H1 (cell line): ENCODE measurements at regions not wholly inside any gene's neighbourhood (a gene's known extent, or its start where the extent isn't known, plus 50 kb on each side); places are given as distances from the start of the nearest gene placed in this dataset.

ENCODE experiments used
- CTCF ChIA-PET: fragments of 300-600 bp; sonication (Branson Sonifier 250); formaldehyde crosslinking; loops from one replicate; lab custom pipeline; 2021; ENCODE audit not compliant: partially characterized antibody; lab: Charles Lee
- POLR2A ChIA-PET: fragments of 300-600 bp; sonication (Branson Sonifier 250); formaldehyde crosslinking; loops from one replicate; lab custom pipeline; 2021; ENCODE audit warnings: inconsistent platforms; ENCODE audit not compliant: partially characterized antibody; lab: Charles Lee
- DNase-seq, 2 experiments: peaks; one replicate each; pipeline versions ENCODE4 v3.0.0 to v3.0.0-alpha.2; 2010 to 2022; ENCODE audit warnings: low spot score in 2 of 2, low read depth in 1 of 2, mixed read lengths in 1 of 2
- FAIRE-seq: peaks from 2 replicates; lab custom pipeline; 2011; peaks lifted over from hg19 to GRCh38; lab: Jason Lieb, UNC
- H2AFZ ChIP-seq: 2 replicates; pipeline ENCODE4 v1.8.1; 2012; ENCODE audit warnings: low read length, inconsistent platforms
- H2AK5ac ChIP-seq: 2 replicates; pipeline ENCODE4 v1.6.1; 2013; ENCODE audit warnings: low read depth, low read length
- H2BK120ac ChIP-seq: replicated peaks from 2 replicates; pipeline ENCODE3; 2013; ENCODE audit warnings: low read depth, low read length, inconsistent platforms
- H2BK12ac ChIP-seq: 2 replicates; pipeline ENCODE4 v1.6.1; 2013; ENCODE audit warnings: low read depth, low read length
- H2BK15ac ChIP-seq: 2 replicates; pipeline ENCODE4 v1.6.1; 2013; ENCODE audit warnings: low read length
- H2BK20ac ChIP-seq: 2 replicates; pipeline ENCODE4 v1.6.1; 2013; ENCODE audit warnings: low read length
- H2BK5ac ChIP-seq: 2 replicates; pipeline ENCODE4 v1.6.1; 2013; ENCODE audit warnings: low read depth, low read length
- H3K14ac ChIP-seq: 2 replicates; pipeline ENCODE4 v1.6.1; 2013; ENCODE audit warnings: inconsistent platforms; ENCODE audit not compliant: insufficient read length
- H3K18ac ChIP-seq: 2 replicates; pipeline ENCODE4 v1.6.1; 2013; ENCODE audit warnings: low read length; ENCODE audit errors: extremely low read depth
- H3K23ac ChIP-seq: 2 replicates; pipeline ENCODE4 v1.6.1; 2013; ENCODE audit warnings: inconsistent platforms; ENCODE audit not compliant: insufficient read length
- H3K23me2 ChIP-seq: 2 replicates; pipeline ENCODE4 v1.6.1; 2013; ENCODE audit warnings: low read depth, low read length
- H3K27ac ChIP-seq: 2 replicates; pipeline ENCODE4 v1.6.1; 2011; ENCODE audit warnings: low read depth, low read length, inconsistent platforms
- H3K27me3 ChIP-seq, 4 experiments: replicated peaks in 1 of 4; 1 replicate in 1 of 4; 2 replicates in 3 of 4; pipeline versions ENCODE4 v1.6.1 to v1.8.1; 2011 to 2013; ENCODE audit warnings: low read length in 3 of 4, mild to moderate bottlenecking in 3 of 4, inconsistent platforms in 2 of 4, mixed read lengths in 2 of 4, moderate library complexity in 1 of 4; ENCODE audit not compliant: control insufficient read depth in 3 of 4, insufficient read depth in 3 of 4; ENCODE audit errors: extremely low read depth in 1 of 4
- H3K36me3 ChIP-seq, 4 experiments: 2 replicates each; pipeline versions ENCODE4 v1.6.1 to v1.8.1; 2011 to 2013; ENCODE audit warnings: mild to moderate bottlenecking in 4 of 4, low read length in 3 of 4, moderate library complexity in 2 of 4, control low read depth in 1 of 4, inconsistent platforms in 1 of 4; ENCODE audit not compliant: insufficient read depth in 4 of 4, control insufficient read depth in 2 of 4
- H3K4ac ChIP-seq: replicated peaks from 2 replicates; pipeline ENCODE3; 2013; ENCODE audit warnings: low read length, low read depth, mixed read lengths, inconsistent platforms; ENCODE audit not compliant: insufficient read length
- H3K4me1 ChIP-seq, 4 experiments: replicated peaks in 1 of 4; 1 replicate in 1 of 4; 2 replicates in 3 of 4; pipeline versions ENCODE4 v1.6.1 to v1.8.1; 2011 to 2013; ENCODE audit warnings: low read length in 3 of 4, inconsistent platforms in 2 of 4, mixed read lengths in 1 of 4; ENCODE audit not compliant: insufficient read depth in 4 of 4, control insufficient read depth in 3 of 4
- H3K4me2 ChIP-seq, 2 experiments: 2 replicates each; pipeline versions ENCODE4 v1.6.1 to v1.8.1; 2011 to 2013; ENCODE audit warnings: low read depth in 2 of 2, low read length in 2 of 2, control low read depth in 1 of 2, inconsistent platforms in 1 of 2, mild to moderate bottlenecking in 1 of 2; ENCODE audit not compliant: insufficient read depth in 1 of 2
- H3K4me3 ChIP-seq, 4 experiments: fragments of 200-600, 300-600 bp in 1 of 4; sonication (generic), shearing (Covaris generic), sonication (Bioruptor Twin) in 1 of 4; 2 replicates each; pipeline versions ENCODE4 v1.5.1 to v1.8.1; 2011 to 2016; ENCODE audit warnings: low read length in 4 of 4, low read depth in 3 of 4, control low read depth in 2 of 4, inconsistent platforms in 2 of 4, mild to moderate bottlenecking in 2 of 4, mixed read lengths in 1 of 4, moderate library complexity in 1 of 4; ENCODE audit not compliant: insufficient read depth in 2 of 4; ENCODE audit errors: extremely low read depth in 1 of 4
- H3K56ac ChIP-seq: replicated peaks from 2 replicates; pipeline ENCODE3; 2013; ENCODE audit warnings: low read depth, mild to moderate bottlenecking, mixed read lengths, low read length, inconsistent platforms; ENCODE audit not compliant: insufficient read length
- H3K79me1 ChIP-seq: 2 replicates; pipeline ENCODE4 v1.6.1; 2013; ENCODE audit warnings: low read depth, low read length, control low read depth
- H3K79me2 ChIP-seq, 2 experiments: 2 replicates each; pipeline versions ENCODE4 v1.6.1 to v1.8.1; 2012 to 2013; ENCODE audit warnings: low read length in 2 of 2, mild to moderate bottlenecking in 2 of 2, inconsistent platforms in 1 of 2; ENCODE audit not compliant: insufficient read depth in 2 of 2, control insufficient read depth in 1 of 2
- H3K9ac ChIP-seq, 4 experiments: replicated peaks in 1 of 4; 1 replicate in 1 of 4; 2 replicates in 3 of 4; pipeline versions ENCODE4 v1.6.1 to v1.8.1; 2011 to 2013; ENCODE audit warnings: low read depth in 3 of 4, low read length in 3 of 4, control low read depth in 2 of 4, mild to moderate bottlenecking in 2 of 4, moderate library complexity in 2 of 4, inconsistent platforms in 1 of 4; ENCODE audit errors: extremely low read depth in 1 of 4
- H3K9me3 ChIP-seq, 2 experiments: 2 replicates each; pipeline versions ENCODE4 v1.6.1 to v1.8.1; 2012 to 2013; ENCODE audit warnings: mild to moderate bottlenecking in 2 of 2, moderate library complexity in 2 of 2, control low read depth in 1 of 2, inconsistent platforms in 1 of 2, low read depth in 1 of 2, low read length in 1 of 2, mixed read lengths in 1 of 2; ENCODE audit not compliant: insufficient read depth in 2 of 2
- H4K20me1 ChIP-seq, 2 experiments: replicated peaks in 1 of 2; 2 replicates each; pipeline versions ENCODE3 to v1.8.1; 2011 to 2013; ENCODE audit warnings: inconsistent platforms in 2 of 2, low read length in 2 of 2, mild to moderate bottlenecking in 1 of 2; ENCODE audit not compliant: insufficient read depth in 2 of 2, control insufficient read depth in 1 of 2
- H4K5ac ChIP-seq: 2 replicates; pipeline ENCODE4 v1.6.1; 2013; ENCODE audit warnings: low read length, low read depth, mixed read lengths, inconsistent platforms; ENCODE audit not compliant: insufficient read length
- H4K8ac ChIP-seq: 2 replicates; pipeline ENCODE4 v1.8.0; 2013; ENCODE audit warnings: mild to moderate bottlenecking, moderate library complexity, low read length, inconsistent platforms; ENCODE audit not compliant: insufficient read depth; ENCODE audit errors: extremely low read depth
- H4K91ac ChIP-seq: replicated peaks from 2 replicates; pipeline ENCODE3; 2013; ENCODE audit warnings: low read length, mixed read lengths, inconsistent platforms; ENCODE audit not compliant: insufficient read length
- NRF1 ChIP-seq: IDR thresholded peaks from 2 replicates; pipeline ENCODE4 v1.6.1; 2011; ENCODE audit warnings: mild to moderate bottlenecking, low read depth, low read length, improper control_type of control experiment
- WGBS, 2 experiments: shearing (Covaris generic) in 1 of 2; methylation state at CpG; one replicate each; pipeline versions ENCODE4 v1.1.6 to v1.1.7; 2013 to 2015; ENCODE audit warnings: low lambda C conversion rate in 2 of 2, mixed read lengths in 2 of 2, inconsistent platforms in 1 of 2, low coverage in 1 of 2, missing lambda C conversion rate in 1 of 2; ENCODE audit not compliant: insufficient replicate concordance in 2 of 2, insufficient coverage in 1 of 2, insufficient read length in 1 of 2; ENCODE audit errors: extremely low coverage in 1 of 2, missing lambda C conversion rate in 1 of 2; 5-methylcytosine and 5-hydroxymethylcytosine counted together

GRCh38 chr3:144032531-144033239 lies 61.1 kb downstream of the DIPK2A start:
- POLR2A ChIA-PET = no interaction called here
- H4K5ac ChIP-seq = no peak overlapping the region
- H2BK5ac ChIP-seq = no peak overlapping the region
- no peak overlapping the region for H3K4me2 ChIP-seq
- no peaks in the 10 kb centered on the region for H4K20me1 ChIP-seq
- no peak for FAIRE-seq
- no peak overlapping the region for H3K23ac ChIP-seq
- H3K18ac ChIP-seq = no peak overlapping the region
- H3K79me1 ChIP-seq = no peaks in the 10 kb centered on the region
- H3K4me1 ChIP-seq = peaks cover 0 to 2% (median 0%) of the 10 kb centered on the region in 4 experiments; a peak in 1 of 7 replicates
- H3K4ac ChIP-seq = no peak overlapping the region
- H3K27ac ChIP-seq = no peak overlapping the region
- H3K9me3 ChIP-seq = no peaks in the 10 kb centered on the region
- H2BK15ac ChIP-seq = no peak overlapping the region
- H3K36me3 ChIP-seq = no peaks in the 10 kb centered on the region
- H4K8ac ChIP-seq = no peak overlapping the region
- TF ChIP-seq NRF1 = no peak
- TF ChIP-seq, all 59 proteins: peak for 0
- DNase-seq = no peak
- no peaks in the 10 kb centered on the region for H3K79me2 ChIP-seq
- no peak overlapping the region for H2BK20ac ChIP-seq
- H3K56ac ChIP-seq = no peak overlapping the region
- H3K9ac ChIP-seq = no peak overlapping the region
- no peak overlapping the region for H3K14ac ChIP-seq
- no peaks in the 10 kb centered on the region for H3K23me2 ChIP-seq
- no peaks in the 10 kb centered on the region for H3K27me3 ChIP-seq
- H3K4me3 ChIP-seq = no peak overlapping the region
- no peak overlapping the region for H2BK120ac ChIP-seq
- no peak overlapping the region for H2AK5ac ChIP-seq
- H4K91ac ChIP-seq = no peak overlapping the region
- H2AFZ ChIP-seq = no peak overlapping the region
- no peak overlapping the region for H2BK12ac ChIP-seq
- CTCF ChIA-PET = interaction anchor here (1.6 kb wide), 1 partner anchor 22 kb away, joined by 4 read pairs; no protein-coding TSS in a partner anchor
- WGBS, 2 experiments = 91% methylated on average over 5 of the region's 5 CpGs; no CpG with 5 or more reads in 1 of the 2 experiments
